ENCODE measurements at regions not wholly inside any gene's neighbourhood (a gene's known extent, or its start where the extent isn't known, plus 50 kb on each side); places are given as distances from the start of the nearest gene placed in this dataset.

- H3K4me3 ChIP-seq (ENCODE audit: low read depth, low read length): no peak overlapping the region
- H3K27me3 ChIP-seq (ENCODE audit: control insufficient read depth, insufficient read depth, low read length): no peaks in the 10 kb centered on the region
- DNase-seq (ENCODE audit: low read depth): no peak
- no peaks in the 10 kb centered on the region for H3K36me3 ChIP-seq (ENCODE audit: control insufficient read depth, insufficient read depth, low read length)
- TF ChIP-seq CTCF (IDR thresholded peaks at IDR 0.05; ENCODE audit: insufficient read depth, low read length, poor library complexity, severe bottlenecking): no peak
Measured at GRCh38 chr21:20617130-20617529, 381.1 kb upstream of the NCAM2 start.

GRCh38 chr21:20618878-20619277 lies 379.3 kb upstream of the NCAM2 start:
- H3K36me3 ChIP-seq (ENCODE audit: control insufficient read depth, insufficient read depth, low read length): no peaks in the 10 kb centered on the region
- DNase-seq (ENCODE audit: low read depth): no peak
- H3K4me3 ChIP-seq (ENCODE audit: low read depth, low read length): no peak overlapping the region
- no peak for TF ChIP-seq CTCF (IDR thresholded peaks at IDR 0.05; ENCODE audit: insufficient read depth, low read length, poor library complexity, severe bottlenecking)
- no peaks in the 10 kb centered on the region for H3K27me3 ChIP-seq (ENCODE audit: control insufficient read depth, insufficient read depth, low read length)

- no peak overlapping the region for H3K4me3 ChIP-seq (ENCODE audit: low read depth, low read length)
- H3K27me3 ChIP-seq (ENCODE audit: control insufficient read depth, insufficient read depth, low read length): no peaks in the 10 kb centered on the region
- TF ChIP-seq CTCF (IDR thresholded peaks at IDR 0.05; ENCODE audit: insufficient read depth, low read length, poor library complexity, severe bottlenecking): no peak
- no peak for DNase-seq (ENCODE audit: low read depth)
- no peaks in the 10 kb centered on the region for H3K36me3 ChIP-seq (ENCODE audit: control insufficient read depth, insufficient read depth, low read length)
Measured at GRCh38 chr21:20627594-20627993, 370.6 kb upstream of the NCAM2 start.

GRCh38 chr21:20631633-20632032 lies 366.6 kb upstream of the NCAM2 start:
- no peak for TF ChIP-seq CTCF (IDR thresholded peaks at IDR 0.05; ENCODE audit: insufficient read depth, low read length, poor library complexity, severe bottlenecking)
- no peak overlapping the region for H3K4me3 ChIP-seq (ENCODE audit: low read depth, low read length)
- H3K36me3 ChIP-seq (ENCODE audit: control insufficient read depth, insufficient read depth, low read length): no peaks in the 10 kb centered on the region
- H3K27me3 ChIP-seq (ENCODE audit: control insufficient read depth, insufficient read depth, low read length): no peaks in the 10 kb centered on the region
- DNase-seq (ENCODE audit: low read depth): no peak

- no peaks in the 10 kb centered on the region for H3K36me3 ChIP-seq (ENCODE audit: control insufficient read depth, insufficient read depth, low read length)
- H3K4me3 ChIP-seq (ENCODE audit: low read depth, low read length): no peak overlapping the region
- DNase-seq (ENCODE audit: low read depth): no peak
- H3K27me3 ChIP-seq (ENCODE audit: control insufficient read depth, insufficient read depth, low read length): no peaks in the 10 kb centered on the region
- TF ChIP-seq CTCF (IDR thresholded peaks at IDR 0.05; ENCODE audit: insufficient read depth, low read length, poor library complexity, severe bottlenecking): no peak
Measured at GRCh38 chr21:20639026-20639425, 359.2 kb upstream of the NCAM2 start.

DNA sequence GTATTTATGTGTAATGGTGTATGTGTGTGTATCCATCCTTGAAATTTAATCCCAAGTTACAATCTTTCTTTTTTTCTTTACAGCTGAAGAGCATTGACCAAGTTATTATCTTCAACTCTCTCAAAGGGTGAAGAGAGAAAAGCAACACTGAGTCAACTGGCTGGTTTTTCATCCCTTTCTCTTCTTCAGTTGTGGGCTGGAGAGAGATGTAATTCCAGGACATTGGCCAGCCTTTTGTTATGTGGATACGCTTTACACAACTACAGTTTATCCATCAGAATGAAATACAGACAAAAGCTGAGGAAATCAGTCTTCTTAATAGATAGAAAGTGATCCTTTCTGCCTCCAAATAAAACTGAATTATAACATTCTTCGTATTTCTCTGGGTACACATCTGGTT lies 357.0 kb upstream of the NCAM2 start:
- no peak for DNase-seq (ENCODE audit: low read depth)
- no peaks in the 10 kb centered on the region for H3K36me3 ChIP-seq (ENCODE audit: control insufficient read depth, insufficient read depth, low read length)
- H3K4me3 ChIP-seq (ENCODE audit: low read depth, low read length): no peak overlapping the region
- no peak for TF ChIP-seq CTCF (IDR thresholded peaks at IDR 0.05; ENCODE audit: insufficient read depth, low read length, poor library complexity, severe bottlenecking)
- no peaks in the 10 kb centered on the region for H3K27me3 ChIP-seq (ENCODE audit: control insufficient read depth, insufficient read depth, low read length)
